ENCODE measurements at regions not wholly inside any gene's neighbourhood (a gene's known extent, or its start where the extent isn't known, plus 50 kb on each side); places are given as distances from the start of the nearest gene placed in this dataset.

DNA sequence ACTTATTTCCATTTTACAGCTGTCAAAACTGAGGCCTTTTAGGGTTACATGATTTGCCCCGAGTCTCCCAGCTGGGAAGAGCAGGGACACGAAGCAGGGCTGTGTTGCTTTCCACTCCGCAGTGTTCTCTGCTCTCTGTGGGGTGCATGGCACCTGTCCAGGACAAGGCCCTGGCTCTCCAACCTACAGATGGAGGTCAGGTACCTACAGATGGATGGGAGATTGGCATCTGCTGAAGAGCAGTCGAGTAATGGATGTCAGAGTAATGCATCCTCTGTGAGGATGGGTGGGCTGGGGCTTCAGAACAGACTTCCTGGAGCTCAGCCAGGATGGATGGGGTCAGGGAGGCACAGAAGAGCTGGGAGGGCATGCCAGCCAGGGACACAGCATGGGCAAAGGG lies 85.0 kb downstream of the EMX2 start:
- TF ChIP-seq, protein P1, sequence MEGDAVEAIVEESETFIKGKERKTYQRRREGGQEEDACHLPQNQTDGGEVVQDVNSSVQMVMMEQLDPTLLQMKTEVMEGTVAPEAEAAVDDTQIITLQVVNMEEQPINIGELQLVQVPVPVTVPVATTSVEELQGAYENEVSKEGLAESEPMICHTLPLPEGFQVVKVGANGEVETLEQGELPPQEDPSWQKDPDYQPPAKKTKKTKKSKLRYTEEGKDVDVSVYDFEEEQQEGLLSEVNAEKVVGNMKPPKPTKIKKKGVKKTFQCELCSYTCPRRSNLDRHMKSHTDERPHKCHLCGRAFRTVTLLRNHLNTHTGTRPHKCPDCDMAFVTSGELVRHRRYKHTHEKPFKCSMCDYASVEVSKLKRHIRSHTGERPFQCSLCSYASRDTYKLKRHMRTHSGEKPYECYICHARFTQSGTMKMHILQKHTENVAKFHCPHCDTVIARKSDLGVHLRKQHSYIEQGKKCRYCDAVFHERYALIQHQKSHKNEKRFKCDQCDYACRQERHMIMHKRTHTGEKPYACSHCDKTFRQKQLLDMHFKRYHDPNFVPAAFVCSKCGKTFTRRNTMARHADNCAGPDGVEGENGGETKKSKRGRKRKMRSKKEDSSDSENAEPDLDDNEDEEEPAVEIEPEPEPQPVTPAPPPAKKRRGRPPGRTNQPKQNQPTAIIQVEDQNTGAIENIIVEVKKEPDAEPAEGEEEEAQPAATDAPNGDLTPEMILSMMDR (IDR thresholded peaks at IDR 0.05; ENCODE audit: borderline replicate concordance, extremely low read depth, low read length, poor library complexity, severe bottlenecking), result no peak
- TF ChIP-seq EZH2 (IDR thresholded peaks at IDR 0.05; ENCODE audit: borderline replicate concordance, low read depth, low read length, severe bottlenecking), result no peak
